HepG2 (cell line): ENCODE measurements at regions not wholly inside any gene's neighbourhood (a gene's known extent, or its start where the extent isn't known, plus 50 kb on each side); places are given as distances from the start of the nearest gene placed in this dataset.
A peak's percentile ranks its signal among the peaks of the same experiment; 100 is the strongest.

Experiments
- ATAC-seq: fragments of 200-7000 bp; cut with Tn5 transposase; 3 replicates; pipeline ENCODE4 v1.9.1; 2020; ENCODE audit warnings: mild to moderate bottlenecking, moderate library complexity
- BruUV-seq: library from RNA; stranded (reverse); fragments of 400-500 nt; replicated peaks from 2 replicates; lab custom pipeline; 2021; lab: Mats Ljungman, UMichigan
- CTCF ChIA-PET: fragments of 300-600 bp; formaldehyde crosslinking; extraction: SDS; loops from one replicate; lab custom pipeline; 2021; ENCODE audit warnings: low total read pairs, inconsistent platforms, low intra/inter-chr PET ratio; lab: Yijun Ruan, JAX
- POLR2A ChIA-PET: fragments of 350-600 bp; sonication (Branson Sonifier 250); formaldehyde crosslinking; loops from one replicate; lab custom pipeline; 2020; ENCODE audit warnings: antibody characterized with exemption, inconsistent platforms; lab: Yijun Ruan, JAX
- DNase-seq: peaks from one replicate; pipeline ENCODE4 v3.0.0-alpha.2; 2015; ENCODE audit warnings: low spot score
- FAIRE-seq: peaks from 3 replicates; lab custom pipeline; 2011; peaks lifted over from hg19 to GRCh38; lab: Jason Lieb, UNC
- H2AFZ ChIP-seq: one replicate; pipeline ENCODE4 v1.6.1; 2011; ENCODE audit warnings: low read length, inconsistent platforms
- H3K27ac ChIP-seq: fragments of 300-600 bp; 3 replicates; pipeline ENCODE4 v1.8.0; 2011; ENCODE audit warnings: mixed run types, mild to moderate bottlenecking, mixed read lengths, low read length, inconsistent platforms; ENCODE audit not compliant: insufficient read depth; ENCODE audit errors: extremely low read length
- H3K27me3 ChIP-seq, 2 experiments: fragments of 200-600 bp in 1 of 2; 2 replicates in 1 of 2; 3 replicates in 1 of 2; pipeline versions ENCODE4 v1.6.0 to v1.8.0; 2011; ENCODE audit warnings: low read length in 2 of 2, mild to moderate bottlenecking in 2 of 2, moderate library complexity in 2 of 2, inconsistent platforms in 1 of 2; ENCODE audit not compliant: insufficient read depth in 2 of 2, control insufficient read depth in 1 of 2
- H3K36me3 ChIP-seq, 2 experiments: fragments of 200-600 bp in 1 of 2; replicated peaks in 1 of 2; 2 replicates in 1 of 2; 3 replicates in 1 of 2; pipeline versions ENCODE4 v1.5.1 to v1.8.0; 2011; ENCODE audit warnings: low read length in 2 of 2, inconsistent platforms in 1 of 2; ENCODE audit not compliant: insufficient read depth in 2 of 2, control insufficient read depth in 1 of 2
- H3K4me1 ChIP-seq: 2 replicates; pipeline ENCODE4 v1.5.1; 2012; ENCODE audit warnings: low read length, inconsistent platforms; ENCODE audit not compliant: insufficient read depth
- H3K4me2 ChIP-seq: 2 replicates; pipeline ENCODE4 v1.6.0; 2011; ENCODE audit warnings: low read depth, low read length, inconsistent platforms
- H3K4me3 ChIP-seq, 3 experiments: fragments of 200-600 bp in 1 of 3; sonication (generic), shearing (Covaris generic) in 1 of 3; replicated peaks in 1 of 3; 2 replicates each; pipeline ENCODE4 v1.5.1; 2011 to 2016; ENCODE audit warnings: low read length in 3 of 3, inconsistent platforms in 2 of 3, low read depth in 2 of 3, mild to moderate bottlenecking in 2 of 3, control low read depth in 1 of 3, mixed read lengths in 1 of 3; ENCODE audit not compliant: insufficient read depth in 1 of 3
- H3K79me2 ChIP-seq: one replicate; pipeline ENCODE4 v1.6.1; 2011; ENCODE audit warnings: low read length, inconsistent platforms; ENCODE audit not compliant: insufficient read depth
- H3K9ac ChIP-seq: 2 replicates; pipeline ENCODE4 v1.6.0; 2011; ENCODE audit warnings: mild to moderate bottlenecking, low read depth, low read length, inconsistent platforms; ENCODE audit not compliant: insufficient read depth
- H3K9me3 ChIP-seq: 2 replicates; pipeline ENCODE4 v1.5.1; 2012; ENCODE audit warnings: mild to moderate bottlenecking, low read length
- H4K20me1 ChIP-seq: 2 replicates; pipeline ENCODE4 v1.6.0; 2011; ENCODE audit warnings: inconsistent platforms, mild to moderate bottlenecking, low read length, moderate library complexity; ENCODE audit not compliant: insufficient read depth
- ATF7 ChIP-seq, 2 experiments: fragments of 450-650 bp in 1 of 2; sonication (generic) in 1 of 2; formaldehyde crosslinking in 1 of 2; IDR thresholded peaks; 2 replicates each; pipeline versions ENCODE4 v1.4.0 to v1.6.1; 2016 to 2020; ENCODE audit warnings: antibody characterized with exemption in 1 of 2, mild to moderate bottlenecking in 1 of 2, missing genetic modification reagents in 1 of 2
- GTF2F1 ChIP-seq: fragments of 150-350 bp; IDR thresholded peaks from 2 replicates; pipeline ENCODE4 v1.6.1; 2014; ENCODE audit warnings: low read length
- ZNF180 ChIP-seq: sonication (generic); formaldehyde crosslinking; IDR thresholded peaks from 2 replicates; pipeline ENCODE4 v1.4.0; 2020; ENCODE audit warnings: low read depth, missing genetic modification reagents, borderline replicate concordance
- WGBS: methylation state at CpG from one replicate; pipeline ENCODE4 v1.1.6; 2017; ENCODE audit warnings: low lambda C conversion rate; 5-methylcytosine and 5-hydroxymethylcytosine counted together
- in situ Hi-C: cut with HindIII; loops from 2 replicates; pipeline ENCODE4 v1.10.0; 2017; ENCODE audit warnings: low pct_unique_long_range_greater_than_20kb; ENCODE audit not compliant: extremely low pct_ligation_motif_present
- intact Hi-C: fragments of 100-400 bp; cut with micrococcal nuclease; formaldehyde crosslinking; loops from one replicate; pipeline ENCODE4 v1.10.0; 2022; ENCODE audit not compliant: unreplicated experiment
- TF ChIP-seq, protein P1 (sequence below): sonication (generic); formaldehyde crosslinking; IDR thresholded peaks from 2 replicates; pipeline ENCODE4 v1.5.0; 2020; ENCODE audit warnings: mild to moderate bottlenecking, missing genetic modification reagents
- TF ChIP-seq, protein P2 (sequence below): sonication (generic); formaldehyde crosslinking; IDR thresholded peaks from 2 replicates; pipeline ENCODE4 v1.9.0; 2022; ENCODE audit warnings: low read depth, missing genetic modification reagents

- in situ Hi-C loops = no loop called here
- ATAC-seq = no peak
- CTCF ChIA-PET = no interaction called here
These were observed 527.9 kb downstream of the DHX35 start for GRCh38 chr20:39489986-39490560.

GRCh38 chr20:39480276-39481043, 518.3 kb downstream of the DHX35 start:
- no peaks in the 10 kb centered on the region for H4K20me1 ChIP-seq
- no peak overlapping the region for H3K4me3 ChIP-seq
- H3K79me2 ChIP-seq = no peaks in the 10 kb centered on the region
- ChIA-PET CTCF (no interaction called here), POLR2A (no interaction called here)
- FAIRE-seq = no peak
- ATAC-seq = no peak
- intact Hi-C loops (no loop called here), in situ Hi-C loops (no loop called here)
- TF ChIP-seq, protein P1, sequence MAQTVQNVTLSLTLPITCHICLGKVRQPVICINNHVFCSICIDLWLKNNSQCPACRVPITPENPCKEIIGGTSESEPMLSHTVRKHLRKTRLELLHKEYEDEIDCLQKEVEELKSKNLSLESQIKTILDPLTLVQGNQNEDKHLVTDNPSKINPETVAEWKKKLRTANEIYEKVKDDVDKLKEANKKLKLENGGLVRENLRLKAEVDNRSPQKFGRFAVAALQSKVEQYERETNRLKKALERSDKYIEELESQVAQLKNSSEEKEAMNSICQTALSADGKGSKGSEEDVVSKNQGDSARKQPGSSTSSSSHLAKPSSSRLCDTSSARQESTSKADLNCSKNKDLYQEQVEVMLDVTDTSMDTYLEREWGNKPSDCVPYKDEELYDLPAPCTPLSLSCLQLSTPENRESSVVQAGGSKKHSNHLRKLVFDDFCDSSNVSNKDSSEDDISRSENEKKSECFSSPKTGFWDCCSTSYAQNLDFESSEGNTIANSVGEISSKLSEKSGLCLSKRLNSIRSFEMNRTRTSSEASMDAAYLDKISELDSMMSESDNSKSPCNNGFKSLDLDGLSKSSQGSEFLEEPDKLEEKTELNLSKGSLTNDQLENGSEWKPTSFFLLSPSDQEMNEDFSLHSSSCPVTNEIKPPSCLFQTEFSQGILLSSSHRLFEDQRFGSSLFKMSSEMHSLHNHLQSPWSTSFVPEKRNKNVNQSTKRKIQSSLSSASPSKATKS (CRISPR knock-in tag) = no peak
- TF ChIP-seq ATF7 (IDR thresholded peaks at IDR 0.05) = peak; percentile 56
- TF ChIP-seq ATF7 (CRISPR knock-in tag; IDR thresholded peaks at IDR 0.05) = no peak
- TF ChIP-seq, protein P2, sequence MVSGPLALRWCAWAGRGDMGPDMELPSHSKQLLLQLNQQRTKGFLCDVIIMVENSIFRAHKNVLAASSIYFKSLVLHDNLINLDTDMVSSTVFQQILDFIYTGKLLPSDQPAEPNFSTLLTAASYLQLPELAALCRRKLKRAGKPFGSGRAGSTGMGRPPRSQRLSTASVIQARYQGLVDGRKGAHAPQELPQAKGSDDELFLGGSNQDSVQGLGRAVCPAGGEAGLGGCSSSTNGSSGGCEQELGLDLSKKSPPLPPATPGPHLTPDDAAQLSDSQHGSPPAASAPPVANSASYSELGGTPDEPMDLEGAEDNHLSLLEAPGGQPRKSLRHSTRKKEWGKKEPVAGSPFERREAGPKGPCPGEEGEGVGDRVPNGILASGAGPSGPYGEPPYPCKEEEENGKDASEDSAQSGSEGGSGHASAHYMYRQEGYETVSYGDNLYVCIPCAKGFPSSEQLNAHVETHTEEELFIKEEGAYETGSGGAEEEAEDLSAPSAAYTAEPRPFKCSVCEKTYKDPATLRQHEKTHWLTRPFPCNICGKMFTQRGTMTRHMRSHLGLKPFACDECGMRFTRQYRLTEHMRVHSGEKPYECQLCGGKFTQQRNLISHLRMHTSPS (CRISPR knock-in tag) = no peak
- H3K27ac ChIP-seq = no peak overlapping the region
- H3K27me3 ChIP-seq = no peaks in the 10 kb centered on the region
- DNase-seq = no peak
- H3K9me3 ChIP-seq = peaks cover 67% of the 10 kb centered on the region
- H3K36me3 ChIP-seq = no peaks in the 10 kb centered on the region
- 2% methylated on average over 2 of the region's 2 CpGs for WGBS
- H3K9ac ChIP-seq = no peak overlapping the region
- no peak overlapping the region for H2AFZ ChIP-seq
- H3K4me2 ChIP-seq = no peak overlapping the region
- BruUV-seq = no TSS peak
- H3K4me1 ChIP-seq = no peaks in the 10 kb centered on the region

More at GRCh38 chr20:39489986-39490560, 527.9 kb downstream of the DHX35 start:
- Histone ChIP-seq H3K4me1 (no peaks in the 10 kb centered on the region), H3K36me3 (no peaks in the 10 kb centered on the region), H2AFZ (no peak overlapping the region), H3K9me3 (peaks cover 79% of the 10 kb centered on the region), H3K27me3 (no peaks in the 10 kb centered on the region), H3K9ac (no peak overlapping the region), H4K20me1 (no peaks in the 10 kb centered on the region), H3K4me2 (no peak overlapping the region), H3K79me2 (no peaks in the 10 kb centered on the region), H3K4me3 (no peak overlapping the region), H3K27ac (no peak overlapping the region)
- WGBS = 35% methylated on average over 2 of the region's 2 CpGs
- POLR2A ChIA-PET = no interaction called here
- DNase-seq = no peak
- no TSS peak for BruUV-seq
- TF ChIP-seq GTF2F1 (no peak), ZNF180 (no peak)
- intact Hi-C loops = no loop called here
- FAIRE-seq = no peak
